HCT116 (cell line): ENCODE measurements at regions not wholly inside any gene's neighbourhood (a gene's known extent, or its start where the extent isn't known, plus 50 kb on each side); places are given as distances from the start of the nearest gene placed in this dataset.
A peak's percentile ranks its signal among the peaks of the same experiment; 100 is the strongest.

Experiments used
- ATAC-seq: fragments of 200-7000 bp; cut with Tn5 transposase; 2 replicates; pipeline ENCODE4 v1.9.1; 2020; ENCODE audit warnings: mild to moderate bottlenecking, moderate library complexity
- BruUV-seq: library from RNA; stranded (reverse); fragments of 400-500 nt; replicated peaks from 2 replicates; lab custom pipeline; 2021; lab: Mats Ljungman, UMichigan
- CTCF ChIA-PET: fragments of 300-600 bp; sonication (Branson Sonifier 250); formaldehyde crosslinking; loops from one replicate; lab custom pipeline; 2021; ENCODE audit warnings: antibody characterized with exemption; lab: Charles Lee
- POLR2A ChIA-PET: fragments of 300-600, 350-600 bp; sonication (Branson Sonifier 250); formaldehyde crosslinking; loops from one replicate; lab custom pipeline; 2021; ENCODE audit warnings: antibody characterized with exemption; lab: Charles Lee
- RAD21 ChIA-PET, 2 experiments: fragments of 300-600 bp; sonication (Branson Sonifier 250); formaldehyde crosslinking; loops; one replicate each; lab custom pipeline; 2023; ENCODE audit warnings: low total read pairs in 2 of 2; ENCODE audit not compliant: uncharacterized antibody in 2 of 2, unreplicated experiment in 2 of 2, low non-redundant PET in 1 of 2; lab: Charles Lee
- DNase-seq: peaks from one replicate; pipeline ENCODE4 v3.0.0-alpha.2; 2010; ENCODE audit warnings: low read depth, low spot score
- H2AFZ ChIP-seq: fragments of 200-600 bp; shearing (Covaris generic), sonication (generic); 2 replicates; pipeline ENCODE4 v1.6.1; 2017; ENCODE audit warnings: low read depth, mixed run types, mixed read lengths, antibody characterized with exemption, low read length; ENCODE audit not compliant: poor library complexity, severe bottlenecking
- H3K27ac ChIP-seq: 2 replicates; pipeline ENCODE4 v1.5.1; 2012; ENCODE audit warnings: low read depth, low read length
- H3K27me3 ChIP-seq: fragments of 200-600 bp; sonication (generic); 2 replicates; pipeline ENCODE4 v1.6.1; 2016; ENCODE audit warnings: mixed run types, low read length, mixed read lengths; ENCODE audit not compliant: insufficient read depth
- H3K36me3 ChIP-seq, 2 experiments: fragments of 200-500 bp in 1 of 2; fragments of 200-600 bp in 1 of 2; sonication (Bioruptor generic) in 1 of 2; sonication (generic) in 1 of 2; 2 replicates each; pipeline versions ENCODE4 v1.5.1 to v1.6.1; 2014 to 2016; ENCODE audit warnings: low read length in 2 of 2, inconsistent platforms in 1 of 2, mixed read lengths in 1 of 2, mixed run types in 1 of 2; ENCODE audit not compliant: insufficient read depth in 2 of 2, control insufficient read depth in 1 of 2
- H3K4me1 ChIP-seq, 2 experiments: fragments of 200-600 bp in 1 of 2; sonication (generic) in 1 of 2; 2 replicates each; pipeline versions ENCODE4 v1.5.1 to v1.6.1; 2012 to 2017; ENCODE audit warnings: low read length in 2 of 2, inconsistent platforms in 1 of 2, mild to moderate bottlenecking in 1 of 2, mixed read lengths in 1 of 2, mixed run types in 1 of 2, moderate library complexity in 1 of 2; ENCODE audit not compliant: insufficient read depth in 2 of 2, control insufficient read depth in 1 of 2
- H3K4me2 ChIP-seq: fragments of 200-600 bp; sonication (generic); 2 replicates; pipeline ENCODE4 v1.6.1; 2017; ENCODE audit warnings: mixed run types, low read length, mixed read lengths
- H3K4me3 ChIP-seq, 2 experiments: fragments of 200-600 bp in 1 of 2; sonication (generic) in 1 of 2; replicated peaks in 1 of 2; 2 replicates each; pipeline ENCODE4 v1.5.1; 2011 to 2016; ENCODE audit warnings: low read length in 2 of 2, control low read depth in 1 of 2, low read depth in 1 of 2, mild to moderate bottlenecking in 1 of 2, mixed read lengths in 1 of 2, mixed run types in 1 of 2
- H3K79me2 ChIP-seq: fragments of 200-600 bp; sonication (generic); 2 replicates; pipeline ENCODE4 v1.6.1; 2017; ENCODE audit warnings: mild to moderate bottlenecking, mixed run types, low read length, moderate library complexity, mixed read lengths; ENCODE audit not compliant: insufficient read depth
- H3K9ac ChIP-seq: fragments of 200-600 bp; sonication (generic); 2 replicates; pipeline ENCODE4 v1.6.1; 2016; ENCODE audit warnings: low read length, mixed read lengths
- H3K9me2 ChIP-seq: fragments of 200-600 bp; sonication (generic), shearing (Covaris generic); 2 replicates; pipeline ENCODE4 v1.6.1; 2017; ENCODE audit warnings: mixed run types, mild to moderate bottlenecking, moderate library complexity; ENCODE audit not compliant: insufficient read depth
- H3K9me3 ChIP-seq, 2 experiments: fragments of 200-500 bp in 1 of 2; fragments of 200-600 bp in 1 of 2; sonication (Bioruptor generic) in 1 of 2; sonication (generic) in 1 of 2; 2 replicates each; pipeline ENCODE4 v1.6.1; 2014 to 2017; ENCODE audit warnings: low read length in 2 of 2, mixed read lengths in 2 of 2, inconsistent platforms in 1 of 2, low read depth in 1 of 2, mild to moderate bottlenecking in 1 of 2, mixed run types in 1 of 2, moderate library complexity in 1 of 2; ENCODE audit not compliant: control insufficient read depth in 1 of 2, insufficient read depth in 1 of 2
- H4K20me1 ChIP-seq: fragments of 200-600 bp; sonication (generic), shearing (Covaris generic); 2 replicates; pipeline ENCODE4 v1.6.1; 2017; ENCODE audit warnings: mixed run types, mild to moderate bottlenecking, moderate library complexity; ENCODE audit not compliant: insufficient read depth
- ATF3 ChIP-seq: IDR thresholded peaks from 2 replicates; pipeline ENCODE4 v1.6.1; 2012
- CEBPB ChIP-seq: IDR thresholded peaks from 2 replicates; pipeline ENCODE4 v1.6.1; 2012; ENCODE audit warnings: low read depth
- ELF1 ChIP-seq: IDR thresholded peaks from 2 replicates; pipeline ENCODE4 v1.6.1; 2012; ENCODE audit warnings: low read depth, borderline replicate concordance
- FOSL1 ChIP-seq: IDR thresholded peaks from 2 replicates; pipeline ENCODE4 v1.6.1; 2012; ENCODE audit warnings: low read depth
- JUND ChIP-seq: IDR thresholded peaks from 2 replicates; pipeline ENCODE4 v1.6.1; 2012
- POLR2A ChIP-seq: IDR thresholded peaks from 2 replicates; pipeline ENCODE4 v1.7.0; 2011; ENCODE audit warnings: borderline replicate concordance; ENCODE audit not compliant: insufficient read depth, insufficient read length; ENCODE audit errors: extremely low read depth
- POLR2AphosphoS5 ChIP-seq: IDR thresholded peaks from 2 replicates; pipeline ENCODE4 v1.6.1; 2011; ENCODE audit warnings: mild to moderate bottlenecking, low read depth, low read length, moderate library complexity
- RAD21 ChIP-seq: IDR thresholded peaks from 2 replicates; pipeline ENCODE4 v1.6.1; 2012; ENCODE audit warnings: low read depth, mild to moderate bottlenecking
- REST ChIP-seq: IDR thresholded peaks from 2 replicates; pipeline ENCODE4 v1.6.1; 2012; ENCODE audit warnings: low read depth
- SP1 ChIP-seq: IDR thresholded peaks from 2 replicates; pipeline ENCODE4 v1.6.1; 2012; ENCODE audit warnings: low read depth
- SRF ChIP-seq: IDR thresholded peaks from 2 replicates; pipeline ENCODE4 v1.6.1; 2012; ENCODE audit warnings: low read depth
- ZBTB33 ChIP-seq: IDR thresholded peaks from 2 replicates; pipeline ENCODE4 v1.6.1; 2011; ENCODE audit warnings: mild to moderate bottlenecking, low read length, moderate library complexity; ENCODE audit not compliant: insufficient replicate concordance; ENCODE audit errors: extremely low read depth
- intact Hi-C: fragments of 100-400 bp; cut with micrococcal nuclease; formaldehyde crosslinking; loops from 2 replicates; pipeline ENCODE4 v1.10.0; 2022
- TF ChIP-seq, protein P1 (sequence below): IDR thresholded peaks from 2 replicates; pipeline ENCODE4 v1.6.1; 2012

DNA sequence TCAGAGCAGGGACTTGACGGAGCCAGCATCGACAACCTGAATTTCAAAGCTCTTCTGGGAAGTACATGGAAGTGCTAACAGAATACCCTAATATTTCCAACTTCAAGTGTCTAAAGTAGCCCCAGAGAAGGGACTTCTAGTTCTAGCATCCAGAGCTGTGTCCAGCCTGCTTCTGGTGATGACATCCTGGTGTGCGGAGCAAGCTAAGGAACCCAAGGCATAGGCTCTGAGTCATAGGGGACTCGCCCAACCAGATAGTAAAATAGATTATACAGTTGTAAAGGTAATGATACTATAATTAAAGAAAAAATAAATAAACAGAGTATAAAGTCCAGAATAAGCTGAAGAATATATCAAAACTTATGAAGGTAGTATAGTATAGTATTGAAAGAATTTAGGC is 108.1 kb upstream of the SERPINE2 start:
- TF ChIP-seq POLR2A (no peak), REST (no peak), FOSL1 (peak; percentile 65), JUND (peak; percentile 38; the same call in 1 of the 2 replicates), SRF (no peak), POLR2AphosphoS5 (peak; percentile 37; the same call in 1 of the 2 replicates), SP1 (peak; percentile 53), CEBPB (peak; percentile 52; the same call in 1 of the 2 replicates), RAD21 (no peak), ELF1 (no peak), ZBTB33 (no peak), ATF3 (0 out of 2 replicates have a peak, but pooled peaks have one; percentile 18)
- TF ChIP-seq, protein P1, sequence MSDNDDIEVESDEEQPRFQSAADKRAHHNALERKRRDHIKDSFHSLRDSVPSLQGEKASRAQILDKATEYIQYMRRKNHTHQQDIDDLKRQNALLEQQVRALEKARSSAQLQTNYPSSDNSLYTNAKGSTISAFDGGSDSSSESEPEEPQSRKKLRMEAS: no peak
- Histone ChIP-seq H4K20me1 (no peaks in the 10 kb centered on the region), H2AFZ (peak overlapping the region; percentile 71), H3K9me2 (no peaks in the 10 kb centered on the region; the same call in 1 of the 2 replicates), H3K4me1 (peaks cover 19 to 53% of the 10 kb centered on the region in 2 experiments), H3K4me3 (no peak overlapping the region; a peak in 1 of 4 replicates), H3K36me3 (no peaks in the 10 kb centered on the region), H3K79me2 (no peaks in the 10 kb centered on the region), H3K27ac (no peak overlapping the region), H3K4me2 (peak overlapping the region; percentile 67), H3K9ac (no peak overlapping the region), H3K27me3 (no peaks in the 10 kb centered on the region), H3K9me3 (no peaks in the 10 kb centered on the region)
- RAD21 ChIA-PET: no interaction called here
- no TSS peak for BruUV-seq
- DNase-seq (peak; percentile 24), ATAC-seq (peak; percentile 78)
- POLR2A ChIA-PET: interaction anchor here (0.9 to 1.9 kb wide), 4 partner anchors 37 to 137 kb away, joined by 3 to 10 read pairs (median 4); partner anchors contain the start of gene SERPINE2
- CTCF ChIA-PET: no interaction called here
- intact Hi-C loops: loop anchor here (5.0 to 10.0 kb wide), 3 partner anchors 60 to 152 kb away; partner anchors contain the start of gene SERPINE2
